ENCODE measurements at regions not wholly inside any gene's neighbourhood (a gene's known extent, or its start where the extent isn't known, plus 50 kb on each side); places are given as distances from the start of the nearest gene placed in this dataset.

- no peak overlapping the region for H3K4me3 ChIP-seq (replicated peaks in 1 of 4; ENCODE audit: control extremely low read depth in 1 of 4, insufficient read depth in 1 of 4, low read depth in 3 of 4, low read length in 4 of 4)
- H3K9me3 ChIP-seq (ENCODE audit: control insufficient read depth, insufficient read depth, low read depth, low read length), result no peaks in the 10 kb centered on the region
- no peaks in the 10 kb centered on the region for H4K20me1 ChIP-seq (ENCODE audit: control insufficient read depth, extremely low read depth, insufficient read depth, low read length)
- H3K4me2 ChIP-seq (ENCODE audit: extremely low read depth, insufficient read depth, low read length), result no peak overlapping the region
- H3K36me3 ChIP-seq (ENCODE audit: control insufficient read depth, insufficient read depth, low read length), result no peaks in the 10 kb centered on the region
- no peak overlapping the region for H3K9ac ChIP-seq (ENCODE audit: insufficient read depth, low read length)
- no peaks in the 10 kb centered on the region for H3K27me3 ChIP-seq (ENCODE audit: control insufficient read depth, insufficient read depth, low read length)
- H3K27ac ChIP-seq (ENCODE audit: insufficient read depth, low read length), result no peak overlapping the region
- no peak overlapping the region for H2AFZ ChIP-seq (ENCODE audit: low read length)
- H3K4me1 ChIP-seq (ENCODE audit: control insufficient read depth, extremely low read depth, insufficient read depth, low read length), result no peaks in the 10 kb centered on the region
- DNase-seq (ENCODE audit: low read depth in 2 of 2), result no peak
- TF ChIP-seq CTCF (conservative IDR thresholded peaks at IDR 0.05 in 1 of 2, IDR thresholded peaks at IDR 0.05 in 1 of 2; ENCODE audit: low read depth in 1 of 2, low read length in 2 of 2) (no peak), EZH2 (IDR thresholded peaks at IDR 0.05; ENCODE audit: low read length, missing control alignments) (no peak)
- H3K79me2 ChIP-seq (ENCODE audit: control insufficient read depth, insufficient read depth, low read length), result no peaks in the 10 kb centered on the region
Measured at GRCh38 chr9:129556491-129557191, 64.3 kb downstream of the C9orf50 start.

- no peaks in the 10 kb centered on the region for H3K36me3 ChIP-seq (ENCODE audit: control insufficient read depth, insufficient read depth, low read length)
- no peak overlapping the region for H2AFZ ChIP-seq (ENCODE audit: low read length)
- TF ChIP-seq EZH2 (IDR thresholded peaks at IDR 0.05; ENCODE audit: low read length, missing control alignments) (no peak), CTCF (conservative IDR thresholded peaks at IDR 0.05 in 1 of 2, IDR thresholded peaks at IDR 0.05 in 1 of 2; ENCODE audit: low read depth in 1 of 2, low read length in 2 of 2) (no peak)
- peak in 1 of 2 donors; percentile 58 for DNase-seq (ENCODE audit: low read depth in 2 of 2)
- no peak overlapping the region for H3K4me2 ChIP-seq (ENCODE audit: extremely low read depth, insufficient read depth, low read length)
- no peaks in the 10 kb centered on the region for H3K9me3 ChIP-seq (ENCODE audit: control insufficient read depth, insufficient read depth, low read depth, low read length)
- H3K27me3 ChIP-seq (ENCODE audit: control insufficient read depth, insufficient read depth, low read length), result no peaks in the 10 kb centered on the region
- no peak overlapping the region for H3K4me3 ChIP-seq (replicated peaks in 1 of 4; ENCODE audit: control extremely low read depth in 1 of 4, insufficient read depth in 1 of 4, low read depth in 3 of 4, low read length in 4 of 4)
- H4K20me1 ChIP-seq (ENCODE audit: control insufficient read depth, extremely low read depth, insufficient read depth, low read length), result no peaks in the 10 kb centered on the region
- no peak overlapping the region for H3K27ac ChIP-seq (ENCODE audit: insufficient read depth, low read length)
- peaks cover under 1% of the 10 kb centered on the region for H3K4me1 ChIP-seq (ENCODE audit: control insufficient read depth, extremely low read depth, insufficient read depth, low read length)
- H3K79me2 ChIP-seq (ENCODE audit: control insufficient read depth, insufficient read depth, low read length), result no peaks in the 10 kb centered on the region
- no peak overlapping the region for H3K9ac ChIP-seq (ENCODE audit: insufficient read depth, low read length)
Measured at GRCh38 chr9:129555512-129556215, 65.2 kb downstream of the C9orf50 start.

GRCh38 chr9:129554649-129555048 lies 66.3 kb downstream of the C9orf50 start:
- TF ChIP-seq EZH2 (IDR thresholded peaks at IDR 0.05; ENCODE audit: low read length, missing control alignments), result no peak
- no peak for TF ChIP-seq CTCF (conservative IDR thresholded peaks at IDR 0.05 in 1 of 2, IDR thresholded peaks at IDR 0.05 in 1 of 2; ENCODE audit: low read depth in 1 of 2, low read length in 2 of 2)
- Histone ChIP-seq H3K4me2 (ENCODE audit: extremely low read depth, insufficient read depth, low read length) (no peak overlapping the region), H3K36me3 (ENCODE audit: control insufficient read depth, insufficient read depth, low read length) (no peaks in the 10 kb centered on the region), H3K4me1 (ENCODE audit: control insufficient read depth, extremely low read depth, insufficient read depth, low read length) (peaks cover 4% of the 10 kb centered on the region), H3K27ac (ENCODE audit: insufficient read depth, low read length) (no peak overlapping the region), H3K9ac (ENCODE audit: insufficient read depth, low read length) (no peak overlapping the region), H3K4me3 (replicated peaks in 1 of 4; ENCODE audit: control extremely low read depth in 1 of 4, insufficient read depth in 1 of 4, low read depth in 3 of 4, low read length in 4 of 4) (no peak overlapping the region), H4K20me1 (ENCODE audit: control insufficient read depth, extremely low read depth, insufficient read depth, low read length) (no peaks in the 10 kb centered on the region), H3K27me3 (ENCODE audit: control insufficient read depth, insufficient read depth, low read length) (no peaks in the 10 kb centered on the region), H3K9me3 (ENCODE audit: control insufficient read depth, insufficient read depth, low read depth, low read length) (no peaks in the 10 kb centered on the region), H2AFZ (ENCODE audit: low read length) (no peak overlapping the region), H3K79me2 (ENCODE audit: control insufficient read depth, insufficient read depth, low read length) (no peaks in the 10 kb centered on the region)
- peak in 1 of 2 donors; percentile 23 for DNase-seq (ENCODE audit: low read depth in 2 of 2)

All from fibroblast of lung (primary cell).